CD14-positive monocyte (primary cell): ENCODE measurements at regions not wholly inside any gene's neighbourhood (a gene's known extent, or its start where the extent isn't known, plus 50 kb on each side); places are given as distances from the start of the nearest gene placed in this dataset.
"Not testable (repeated sequence)": the region's sequence is repeated elsewhere in the genome, so short reads cannot be mapped to it uniquely, and the experiment has no call there.

ENCODE experiments used
- DNase-seq, 3 donors: peaks; one replicate each; pipeline ENCODE4 v3.0.0-alpha.2; 2011 to 2022
- H2AFZ ChIP-seq: 2 replicates; pipeline ENCODE4 v1.6.0; 2012; ENCODE audit warnings: mild to moderate bottlenecking, low read depth, low read length, inconsistent platforms; ENCODE audit not compliant: insufficient read depth, poor library complexity, severe bottlenecking
- H3K27ac ChIP-seq, 2 donors: 1 replicate in 1 of 2; 2 replicates in 1 of 2; pipeline ENCODE4 v1.5.1; 2012 to 2013; ENCODE audit warnings: low read length in 2 of 2, control low read depth in 1 of 2, inconsistent platforms in 1 of 2, low read depth in 1 of 2, mild to moderate bottlenecking in 1 of 2
- H3K27me3 ChIP-seq, 2 donors: one replicate each; pipeline versions ENCODE4 v1.6.0 to v1.6.1; 2011 to 2013; ENCODE audit warnings: low read length in 2 of 2; ENCODE audit not compliant: control insufficient read depth in 2 of 2, insufficient read depth in 2 of 2
- H3K36me3 ChIP-seq, 2 donors: replicated peaks in 1 of 2; 1 replicate in 1 of 2; 2 replicates in 1 of 2; pipeline versions ENCODE4 v1.5.1 to v1.6.1; 2012 to 2013; ENCODE audit warnings: low read length in 2 of 2, control low read depth in 1 of 2, inconsistent platforms in 1 of 2, mild to moderate bottlenecking in 1 of 2; ENCODE audit not compliant: insufficient read depth in 2 of 2, control insufficient read depth in 1 of 2
- H3K4me1 ChIP-seq, 2 donors: 1 replicate in 1 of 2; 2 replicates in 1 of 2; pipeline versions ENCODE4 v1.5.1 to v1.6.1; 2012 to 2013; ENCODE audit warnings: low read length in 2 of 2, control low read depth in 1 of 2, inconsistent platforms in 1 of 2, mild to moderate bottlenecking in 1 of 2, moderate library complexity in 1 of 2; ENCODE audit not compliant: insufficient read depth in 2 of 2, control insufficient read depth in 1 of 2
- H3K4me2 ChIP-seq: replicated peaks from 2 replicates; pipeline ENCODE3; 2012; ENCODE audit warnings: low read length, moderate library complexity, mild to moderate bottlenecking; ENCODE audit not compliant: poor library complexity, severe bottlenecking; ENCODE audit errors: extremely low read depth
- H3K4me3 ChIP-seq, 3 experiments: fragments of 200-600 bp in 1 of 3; sonication (generic) in 1 of 3; replicated peaks in 1 of 3; 1 replicate in 2 of 3; 2 replicates in 1 of 3; pipeline ENCODE4 v1.5.1; 2011 to 2013; ENCODE audit warnings: low read length in 3 of 3, mild to moderate bottlenecking in 3 of 3, control low read depth in 2 of 3, low read depth in 2 of 3, inconsistent platforms in 1 of 3, moderate library complexity in 1 of 3
- H3K79me2 ChIP-seq: 2 replicates; pipeline ENCODE4 v1.6.0; 2012; ENCODE audit warnings: mild to moderate bottlenecking, control low read depth, inconsistent platforms, low read length, moderate library complexity; ENCODE audit not compliant: insufficient read depth
- H3K9ac ChIP-seq: 2 replicates; pipeline ENCODE4 v1.6.0; 2017; ENCODE audit warnings: low read length, mild to moderate bottlenecking; ENCODE audit not compliant: insufficient read depth, poor library complexity, severe bottlenecking
- H3K9me3 ChIP-seq, 2 donors: replicated peaks in 1 of 2; 1 replicate in 1 of 2; 2 replicates in 1 of 2; pipeline versions ENCODE4 v1.5.1 to v1.6.1; 2012 to 2013; ENCODE audit warnings: low read length in 2 of 2, control low read depth in 1 of 2; ENCODE audit not compliant: control insufficient read depth in 1 of 2, insufficient read depth in 1 of 2
- H4K20me1 ChIP-seq: 2 replicates; pipeline ENCODE4 v1.6.0; 2012; ENCODE audit warnings: mild to moderate bottlenecking, low read length, control low read depth, moderate library complexity; ENCODE audit not compliant: insufficient read depth
- H3K27ac Mint-ChIP-seq, 7 donors: one replicate each; pipeline ENCODE4 v1.8.0; 2020; ENCODE audit warnings: mild to moderate bottlenecking in 7 of 7, mixed read lengths in 7 of 7, moderate library complexity in 6 of 7, inconsistent platforms in 2 of 7
- H3K27me3 Mint-ChIP-seq, 3 donors: one replicate each; pipeline ENCODE4 v1.8.0; 2021 to 2022; ENCODE audit warnings: low read depth in 3 of 3, mild to moderate bottlenecking in 3 of 3, mixed read lengths in 3 of 3, moderate library complexity in 3 of 3, inconsistent platforms in 1 of 3
- H3K36me3 Mint-ChIP-seq, 2 donors: one replicate each; pipeline ENCODE4 v1.8.0; 2020; ENCODE audit warnings: mixed read lengths in 2 of 2, inconsistent platforms in 1 of 2, mild to moderate bottlenecking in 1 of 2
- H3K4me1 Mint-ChIP-seq: one replicate; pipeline ENCODE4 v1.8.0; 2020; ENCODE audit warnings: mild to moderate bottlenecking, mixed read lengths
- H3K4me3 Mint-ChIP-seq, 2 donors: one replicate each; pipeline ENCODE4 v1.8.0; 2020; ENCODE audit warnings: mild to moderate bottlenecking in 2 of 2, mixed read lengths in 2 of 2, moderate library complexity in 1 of 2
- H3K9me3 Mint-ChIP-seq, 7 donors: one replicate each; pipeline ENCODE4 v1.8.0; 2020 to 2022; ENCODE audit warnings: mixed read lengths in 7 of 7, mild to moderate bottlenecking in 6 of 7, moderate library complexity in 6 of 7, inconsistent platforms in 2 of 7
- WGBS: methylation state at CpG from one replicate; pipeline ENCODE4 v1.1.5; 2013; ENCODE audit warnings: missing lambda C conversion rate; ENCODE audit not compliant: insufficient coverage; 5-methylcytosine and 5-hydroxymethylcytosine counted together
- intact Hi-C, 2 donors: fragments of 100-400 bp; cut with micrococcal nuclease; formaldehyde crosslinking; loops; one replicate each; pipeline versions ENCODE4 v1.15.0 to v1.15.1; 2023
- TF ChIP-seq, protein P1 (sequence below): fragments of 200-600 bp; IDR thresholded peaks from one replicate; pipeline ENCODE4 v1.8.0; 2022; ENCODE audit warnings: antibody characterized with exemption, mild to moderate bottlenecking

DNA sequence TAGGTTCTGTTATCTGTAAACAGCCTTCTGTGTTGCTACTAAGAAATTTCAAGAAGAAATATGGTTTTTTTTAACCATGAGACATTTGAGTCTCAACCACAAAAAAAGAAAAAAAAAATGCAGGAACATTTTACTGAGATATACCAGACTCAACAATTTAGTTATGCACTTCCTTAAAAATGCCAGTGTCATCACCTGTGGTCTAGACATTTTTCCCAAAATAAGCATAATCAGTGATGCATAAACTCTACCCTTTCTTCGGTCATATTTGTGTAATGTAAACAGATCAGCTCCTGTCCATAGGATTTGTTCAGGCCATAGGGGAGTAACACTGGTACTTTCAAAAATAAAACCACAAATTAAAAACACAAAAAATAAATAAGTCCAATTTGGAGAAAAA is 122.6 kb upstream of the TNFSF4 start:
- H3K4me3 ChIP-seq, result no peak overlapping the region
- no peaks in the 10 kb centered on the region for H3K79me2 ChIP-seq
- H3K36me3 ChIP-seq, result no peaks in the 10 kb centered on the region
- H4K20me1 ChIP-seq, result no peaks in the 10 kb centered on the region
- no peak overlapping the region for H2AFZ ChIP-seq
- H3K27me3 ChIP-seq, result no peaks in the 10 kb centered on the region
- H3K4me1 Mint-ChIP-seq, result peaks cover 22% of the 10 kb centered on the region
- H3K9me3 ChIP-seq, result no peaks in the 10 kb centered on the region
- no CpG with 5 or more reads among the region's 1 CpG for WGBS
- no peaks in the 10 kb centered on the region for H3K27me3 Mint-ChIP-seq
- H3K36me3 Mint-ChIP-seq, result no peaks in the 10 kb centered on the region
- H3K27ac ChIP-seq, result peak overlapping the region in 1 of 2 donors; percentile 47
- no peak overlapping the region for H3K4me2 ChIP-seq
- intact Hi-C loops, result no loop called here
- TF ChIP-seq, protein P1, sequence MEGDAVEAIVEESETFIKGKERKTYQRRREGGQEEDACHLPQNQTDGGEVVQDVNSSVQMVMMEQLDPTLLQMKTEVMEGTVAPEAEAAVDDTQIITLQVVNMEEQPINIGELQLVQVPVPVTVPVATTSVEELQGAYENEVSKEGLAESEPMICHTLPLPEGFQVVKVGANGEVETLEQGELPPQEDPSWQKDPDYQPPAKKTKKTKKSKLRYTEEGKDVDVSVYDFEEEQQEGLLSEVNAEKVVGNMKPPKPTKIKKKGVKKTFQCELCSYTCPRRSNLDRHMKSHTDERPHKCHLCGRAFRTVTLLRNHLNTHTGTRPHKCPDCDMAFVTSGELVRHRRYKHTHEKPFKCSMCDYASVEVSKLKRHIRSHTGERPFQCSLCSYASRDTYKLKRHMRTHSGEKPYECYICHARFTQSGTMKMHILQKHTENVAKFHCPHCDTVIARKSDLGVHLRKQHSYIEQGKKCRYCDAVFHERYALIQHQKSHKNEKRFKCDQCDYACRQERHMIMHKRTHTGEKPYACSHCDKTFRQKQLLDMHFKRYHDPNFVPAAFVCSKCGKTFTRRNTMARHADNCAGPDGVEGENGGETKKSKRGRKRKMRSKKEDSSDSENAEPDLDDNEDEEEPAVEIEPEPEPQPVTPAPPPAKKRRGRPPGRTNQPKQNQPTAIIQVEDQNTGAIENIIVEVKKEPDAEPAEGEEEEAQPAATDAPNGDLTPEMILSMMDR, result no peak
- peaks cover 0 to 6% (median 2%) of the 10 kb centered on the region in 7 donors for H3K9me3 Mint-ChIP-seq
- no peak overlapping the region for H3K4me3 Mint-ChIP-seq
- H3K4me1 ChIP-seq, result peaks cover 18 to 27% of the 10 kb centered on the region in 2 donors
- DNase-seq, result no peak
- no peak overlapping the region for H3K9ac ChIP-seq
- peak overlapping the region in 2 of 7 donors; percentile 6 to 16 for H3K27ac Mint-ChIP-seq

DNA sequence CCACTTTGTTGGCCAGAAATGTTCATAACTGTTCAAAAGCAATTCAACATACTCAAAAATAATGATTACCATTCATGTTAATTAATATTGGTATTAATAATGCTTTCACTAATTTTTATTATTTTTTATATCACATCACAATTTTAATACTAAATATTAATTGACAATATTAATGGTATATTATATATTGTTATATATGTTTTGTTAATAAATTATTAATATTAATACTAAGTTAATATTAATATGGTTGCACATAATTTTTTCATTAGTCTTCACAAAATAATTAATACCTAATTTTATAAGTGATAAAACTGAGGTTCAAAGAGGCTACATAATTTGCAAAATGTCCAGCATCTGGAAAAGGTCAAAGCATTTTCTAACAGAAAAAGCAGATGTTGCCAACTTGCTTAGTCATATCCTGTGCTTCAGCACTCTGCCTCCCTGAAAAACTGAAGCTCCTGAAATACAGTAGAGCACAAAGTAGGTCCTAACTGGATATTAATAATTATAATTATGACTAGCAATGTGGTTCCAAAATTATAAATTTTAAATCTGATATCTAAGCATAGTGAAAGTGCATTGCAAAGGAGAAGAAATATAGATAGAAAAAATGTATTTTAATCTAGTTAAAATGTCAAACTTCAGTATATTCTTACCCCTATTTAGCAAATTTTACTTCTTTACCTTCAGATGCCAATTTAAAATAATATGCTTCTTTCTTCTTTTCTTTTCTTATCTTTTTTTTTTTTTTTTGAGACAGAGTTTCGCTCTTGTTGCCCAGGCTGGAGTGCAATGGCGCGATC is 123.2 kb upstream of the TNFSF4 start:
- TF ChIP-seq, protein P1, result no peak
- peak overlapping the region; percentile 44 to 64 for H3K27ac ChIP-seq
- H3K9me3 Mint-ChIP-seq, result peaks cover 0 to 5% (median 1%) of the 10 kb centered on the region in 7 donors
- no peaks in the 10 kb centered on the region for H3K27me3 ChIP-seq
- peak overlapping the region in 1 of 3 experiments; percentile 31 for H3K4me3 ChIP-seq
- no peak overlapping the region for H3K9ac ChIP-seq
- no peak overlapping the region for H2AFZ ChIP-seq
- H4K20me1 ChIP-seq, result no peaks in the 10 kb centered on the region
- H3K4me3 Mint-ChIP-seq, result peak overlapping the region; percentile 31 to 70
- peak overlapping the region; percentile 76 to 95 (median 89) for H3K27ac Mint-ChIP-seq
- H3K79me2 ChIP-seq, result no peaks in the 10 kb centered on the region
- H3K4me2 ChIP-seq, result peak overlapping the region; percentile 28
- no peaks in the 10 kb centered on the region for H3K27me3 Mint-ChIP-seq
- peaks cover 18 to 27% of the 10 kb centered on the region in 2 donors for H3K4me1 ChIP-seq
- no peaks in the 10 kb centered on the region for H3K9me3 ChIP-seq
- DNase-seq, result peak; percentile 15 to 54 (median 42)
- H3K4me1 Mint-ChIP-seq, result peaks cover 22% of the 10 kb centered on the region
- intact Hi-C loops, result no loop called here
- WGBS, result no CpG with 5 or more reads among the region's 3 CpGs
- H3K36me3 Mint-ChIP-seq, result no peaks in the 10 kb centered on the region
- no peaks in the 10 kb centered on the region for H3K36me3 ChIP-seq

DNA sequence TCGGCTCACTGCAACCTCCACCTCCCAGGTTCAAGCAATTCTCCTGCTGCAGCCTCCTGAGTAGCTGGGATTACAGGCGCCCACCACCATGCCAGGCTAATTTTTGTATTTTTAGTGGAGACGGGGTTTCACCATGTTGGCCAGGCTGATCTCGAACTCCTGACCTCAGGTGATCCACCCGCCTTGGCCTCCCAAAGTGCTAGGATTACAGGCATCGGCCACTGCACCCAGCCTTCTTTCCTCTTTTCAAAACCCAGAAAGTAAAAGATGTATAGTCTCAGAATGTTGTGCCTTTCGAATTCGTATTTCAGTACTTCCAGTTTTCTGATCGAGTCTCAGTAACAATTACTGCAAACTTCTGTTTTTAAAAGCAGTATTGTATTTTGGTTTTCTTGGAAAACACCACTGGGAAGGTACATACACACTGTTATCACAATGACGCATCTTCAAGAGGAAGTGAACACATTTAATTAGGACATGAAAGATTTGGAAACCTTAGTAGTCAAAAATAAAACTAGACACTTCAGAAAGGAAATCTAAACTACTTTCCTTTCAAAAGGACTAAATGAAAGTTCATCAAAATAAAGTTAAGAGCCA is 123.9 kb upstream of the TNFSF4 start:
- H3K27ac Mint-ChIP-seq, result peak overlapping the region; percentile 76 to 95 (median 89)
- DNase-seq, result peak; percentile 29 to 64 (median 33)
- H3K27me3 Mint-ChIP-seq, H2AFZ ChIP-seq, H3K36me3 Mint-ChIP-seq, H3K79me2 ChIP-seq, H3K9me3 Mint-ChIP-seq, intact Hi-C loops, H3K27me3 ChIP-seq, H3K9me3 ChIP-seq, H4K20me1 ChIP-seq, H3K36me3 ChIP-seq, H3K9ac ChIP-seq: not testable (repeated sequence)
- WGBS, result no CpG with 5 or more reads among the region's 10 CpGs
- peak overlapping the region in 1 of 3 experiments; percentile 31 for H3K4me3 ChIP-seq
- peak overlapping the region; percentile 31 to 70 for H3K4me3 Mint-ChIP-seq
- H3K4me1 ChIP-seq, result peaks cover 18 to 27% of the 10 kb centered on the region in 2 donors
- peaks cover 22% of the 10 kb centered on the region for H3K4me1 Mint-ChIP-seq
- peak overlapping the region; percentile 44 to 64 for H3K27ac ChIP-seq
- peak overlapping the region; percentile 28 for H3K4me2 ChIP-seq
